Activated CD4-positive, CD25-positive, alpha-beta regulatory T cell treated with anti-CD3 and anti-CD28 coated beads, Interleukin-2, amount 50 U/mL, for 16 hours (primary cell): ENCODE measurements at regions not wholly inside any gene's neighbourhood (a gene's known extent, or its start where the extent isn't known, plus 50 kb on each side); places are given as distances from the start of the nearest gene placed in this dataset.
"Not testable (repeated sequence)": the region's sequence is repeated elsewhere in the genome, so short reads cannot be mapped to it uniquely, and the experiment has no call there.

Source experiments
- DNase-seq: peaks from one replicate; pipeline ENCODE4 v3.0.0-alpha.2; 2020; ENCODE audit warnings: low read depth, low spot score

DNA sequence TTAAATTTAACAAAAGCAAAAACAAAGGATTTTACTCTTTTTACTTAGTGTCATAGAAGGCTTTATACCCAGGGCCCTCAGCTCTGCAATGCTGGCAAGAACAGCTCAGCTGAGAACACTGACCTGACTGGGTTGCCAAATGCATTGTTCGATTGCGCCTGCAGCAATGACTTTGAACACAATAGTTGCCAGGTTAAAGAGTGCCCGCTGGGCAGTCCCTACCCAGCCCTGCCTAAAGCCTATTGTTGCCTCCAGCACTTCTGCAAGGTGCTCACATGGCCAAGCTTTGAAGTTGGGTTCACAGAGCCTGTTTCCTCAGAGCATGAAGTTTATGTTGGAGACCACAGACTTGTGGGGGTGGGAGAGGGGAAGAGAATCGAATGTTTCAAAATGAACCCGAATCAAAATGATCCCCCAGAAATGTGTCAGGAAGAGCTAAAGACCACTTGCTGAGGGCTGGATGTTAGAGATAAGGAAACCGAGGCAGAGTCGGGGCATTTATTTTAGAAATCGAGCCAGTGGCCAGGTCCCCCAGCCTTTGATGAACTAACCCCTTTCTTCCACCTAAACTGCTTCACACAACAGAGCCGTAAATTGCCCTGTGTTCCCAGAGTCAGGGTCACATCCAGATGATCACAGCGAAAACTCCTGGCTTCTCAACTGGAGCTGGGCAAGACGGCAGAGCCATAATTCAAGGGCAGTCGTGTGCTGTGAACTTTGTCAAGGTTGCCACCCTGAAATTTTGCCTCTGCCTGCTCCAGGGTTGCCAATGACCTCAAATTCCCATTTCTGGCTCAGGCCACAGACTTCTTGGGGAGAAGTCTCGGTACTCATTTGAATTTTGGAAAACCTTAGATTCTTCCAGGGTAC is 55.0 kb downstream of the FOXA2 start:
- no peak for DNase-seq

GRCh38 chr20:22526512-22527012 is 57.8 kb downstream of the FOXA2 start:
- no peak for DNase-seq

- DNase-seq: no peak
Observed at GRCh38 chr20:22525821-22526220, 58.6 kb downstream of the FOXA2 start.

DNA sequence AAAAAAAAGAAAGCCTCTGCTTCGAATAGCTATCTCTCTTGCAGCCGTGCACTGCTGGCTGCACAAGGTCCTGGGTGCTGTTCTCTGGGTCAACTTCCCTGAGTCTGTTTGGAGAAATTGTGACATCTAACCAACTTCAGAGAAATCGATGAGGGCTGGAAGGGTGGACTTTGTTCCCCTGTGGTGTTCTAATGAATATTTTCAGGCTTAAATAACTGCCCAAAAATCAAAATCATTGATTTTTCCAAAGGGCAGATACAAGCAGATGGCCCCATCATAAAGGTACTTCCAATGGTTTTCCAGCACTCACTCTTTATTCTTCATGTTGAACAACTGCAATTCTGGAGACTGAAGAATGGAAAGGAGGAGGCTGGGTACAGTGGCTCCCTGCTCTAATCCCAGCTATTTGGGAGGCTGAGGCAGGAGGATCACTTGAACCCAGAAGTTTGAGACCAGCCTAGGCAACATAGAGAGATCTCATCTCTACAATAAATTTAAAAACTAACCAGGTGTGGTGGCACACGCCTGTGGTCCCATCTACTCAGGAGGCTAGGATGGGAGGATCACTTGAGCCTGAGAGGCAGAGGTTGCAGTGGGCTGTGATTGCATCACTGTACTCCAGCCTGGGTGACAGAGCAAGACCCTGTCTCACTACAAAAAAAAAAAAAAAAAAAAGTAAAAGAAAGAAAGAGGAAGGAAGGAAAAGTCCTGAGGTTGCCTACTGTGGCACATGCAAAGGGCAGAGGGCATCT is 59.1 kb downstream of the FOXA2 start:
- no peak for DNase-seq

- no peak for DNase-seq
Observed at GRCh38 chr20:22524393-22525015, 59.9 kb downstream of the FOXA2 start.

DNA sequence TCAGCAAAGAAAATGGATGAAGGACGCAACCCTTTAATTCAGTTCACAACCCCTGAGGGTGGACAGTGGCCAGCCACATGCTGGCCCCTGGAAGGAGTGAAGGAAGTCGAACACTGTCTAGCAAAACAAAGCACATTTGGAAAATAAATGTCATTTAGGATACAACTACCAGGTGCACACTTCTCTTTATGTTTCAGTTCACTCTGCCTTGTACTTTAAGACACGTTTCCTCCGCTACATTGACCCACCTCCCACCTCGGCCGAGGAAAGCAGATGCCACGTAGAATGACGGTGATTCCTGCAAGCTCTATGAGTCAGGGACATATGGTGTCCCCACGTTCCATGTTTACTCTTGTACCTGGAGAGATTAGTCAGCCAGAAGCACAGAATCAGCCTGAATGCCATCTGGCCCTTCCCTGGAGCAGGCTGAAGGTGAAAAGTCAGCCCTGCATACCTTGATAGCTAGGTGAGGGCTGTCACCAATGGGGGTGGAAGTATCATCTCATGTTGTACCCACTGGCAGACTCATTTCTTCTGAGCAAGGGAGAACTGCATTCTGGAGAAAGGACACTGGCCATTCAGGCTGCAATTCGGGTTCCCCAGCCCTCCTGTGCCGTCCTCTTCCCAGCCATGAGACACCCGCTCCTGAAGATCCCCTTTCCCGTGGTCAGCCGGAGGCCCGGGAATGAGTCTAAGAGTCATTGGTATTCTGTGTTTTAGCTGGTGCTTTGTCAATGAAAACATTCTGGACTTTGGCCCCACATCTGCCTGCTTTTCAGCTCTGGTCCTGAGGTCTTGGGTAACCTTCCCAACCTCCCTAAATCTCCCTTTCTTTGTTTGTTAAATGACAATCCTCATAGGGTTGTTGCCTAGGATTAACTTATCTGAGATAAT is 60.6 kb downstream of the FOXA2 start:
- DNase-seq: no peak

DNA sequence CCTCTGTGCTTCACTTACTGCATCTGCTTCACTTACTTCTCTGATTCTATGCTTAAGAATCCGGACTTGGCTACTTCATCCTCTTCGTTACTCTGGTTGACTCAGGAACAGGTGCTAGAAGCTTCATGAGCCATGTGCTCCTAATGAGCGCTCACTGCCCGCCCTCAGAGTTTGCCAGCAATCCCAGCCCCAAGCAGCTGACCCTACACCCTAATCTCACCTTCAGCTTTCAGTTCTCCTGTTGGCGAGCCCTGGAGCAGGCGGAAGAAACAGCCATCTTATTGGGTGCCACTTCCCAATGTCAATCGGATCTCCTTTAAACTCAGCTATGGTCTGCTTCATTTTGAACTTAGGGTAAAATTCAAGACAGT is 61.3 kb downstream of the FOXA2 start:
- DNase-seq: no peak

- no peak for DNase-seq
Observed at GRCh38 chr20:22522701-22523100, 61.7 kb downstream of the FOXA2 start.

GRCh38 chr20:22521940-22522339 is 62.4 kb downstream of the FOXA2 start:
- not testable (repeated sequence) for DNase-seq

GRCh38 chr20:22520381-22520780 is 64.0 kb downstream of the FOXA2 start:
- no peak for DNase-seq

DNA sequence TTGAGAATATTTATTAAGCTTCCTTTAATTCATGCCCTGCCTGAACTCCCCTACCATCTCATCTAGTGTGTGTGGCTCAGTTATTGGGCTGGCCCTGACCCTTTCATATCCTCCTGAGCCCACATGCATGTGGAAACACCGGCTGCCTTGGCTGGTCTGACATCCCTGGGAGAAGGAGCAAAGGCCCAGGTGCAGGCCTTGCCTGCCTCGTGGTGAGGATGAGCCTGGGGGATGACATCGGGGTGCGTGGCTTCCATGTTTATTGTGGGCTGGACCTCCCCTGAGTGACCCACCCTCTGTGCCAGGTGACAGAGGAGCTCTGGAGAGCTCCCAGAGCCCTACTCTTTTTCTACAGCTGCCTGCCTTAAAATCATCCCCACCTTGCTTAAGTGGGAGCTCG is 69.1 kb downstream of the FOXA2 start:
- DNase-seq: no peak

DNA sequence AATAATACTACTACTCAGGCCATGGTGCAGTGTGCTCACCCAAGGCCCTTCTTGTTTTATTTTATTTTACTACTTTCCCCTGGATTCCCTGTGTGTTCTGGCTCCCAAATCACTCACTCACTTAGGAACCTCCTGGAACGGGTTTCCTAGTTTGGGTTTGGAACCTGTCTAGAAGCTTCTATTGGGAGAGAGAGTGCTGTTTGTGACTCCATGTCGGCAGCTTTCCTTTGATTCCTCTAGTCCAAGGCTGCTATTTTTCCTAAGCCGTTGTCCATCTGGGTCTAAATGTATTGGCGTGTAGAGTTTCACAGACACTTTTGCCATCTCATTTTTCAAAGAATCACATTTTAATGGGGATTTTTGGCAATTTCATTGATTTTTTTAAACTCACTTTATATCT is 70.8 kb downstream of the FOXA2 start:
- no peak for DNase-seq

GRCh38 chr20:22512911-22513489 is 71.4 kb downstream of the FOXA2 start:
- DNase-seq: no peak

DNA sequence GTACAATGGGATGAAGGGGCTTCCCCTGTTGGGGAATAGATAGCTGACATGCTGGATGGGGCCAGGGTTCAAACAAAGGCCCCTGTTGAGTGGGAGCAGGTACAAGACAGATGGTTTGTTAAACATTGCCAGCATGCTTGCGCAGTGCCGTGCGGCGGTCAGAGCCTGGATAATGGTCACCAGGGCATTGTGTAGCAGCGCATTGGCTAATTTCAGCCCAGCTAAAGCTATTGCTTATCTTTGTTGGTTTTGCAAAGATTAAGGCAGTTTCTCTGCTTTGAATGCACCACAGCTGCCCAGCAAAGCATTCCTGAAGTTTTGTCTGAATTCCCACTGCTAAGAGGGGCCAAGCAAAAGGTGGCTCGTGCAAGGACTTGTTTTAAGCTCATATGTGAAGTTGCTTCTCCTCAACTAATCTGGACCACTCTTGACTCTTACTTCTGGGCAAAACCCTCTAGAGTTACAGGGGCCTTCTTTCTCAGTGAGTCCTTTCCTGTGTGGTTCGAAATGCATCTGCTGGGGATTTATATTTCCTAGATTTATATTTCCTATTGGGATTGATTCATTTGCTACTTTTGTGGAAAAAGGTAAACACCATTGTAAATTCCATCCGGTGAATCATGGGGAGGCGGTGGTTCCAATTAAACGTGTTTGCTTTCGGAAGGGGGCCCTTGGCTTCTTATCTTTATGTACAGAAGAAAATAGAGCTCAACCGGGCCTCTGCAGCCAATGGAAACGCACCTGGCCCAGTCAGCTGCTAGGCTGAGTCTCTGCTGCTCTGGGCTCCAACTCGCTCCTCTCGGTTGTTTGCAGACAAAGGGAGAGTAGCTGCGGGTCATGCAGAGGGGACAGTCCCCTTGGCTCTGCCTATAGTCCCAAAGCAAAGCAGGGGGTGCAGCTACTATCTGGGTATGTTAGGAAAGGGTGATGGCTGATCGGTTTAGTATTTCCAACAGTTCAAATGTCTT is 72.1 kb downstream of the FOXA2 start:
- no peak for DNase-seq

DNA sequence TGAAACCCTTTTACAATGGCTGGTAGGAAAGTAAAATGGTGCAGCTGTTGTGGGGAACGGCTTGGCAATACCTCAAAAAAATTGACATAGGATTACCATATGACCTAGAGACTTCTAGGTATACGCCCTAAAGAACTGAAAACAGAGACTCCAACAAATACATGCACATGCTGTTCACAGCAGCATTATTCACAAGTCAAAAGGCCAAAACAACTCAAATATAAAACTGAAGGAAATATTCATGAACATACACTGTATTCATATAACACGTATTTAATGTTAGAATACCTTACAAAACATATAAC is 74.6 kb downstream of the FOXA2 start:
- no peak for DNase-seq

GRCh38 chr20:22509090-22509842 is 75.1 kb downstream of the FOXA2 start:
- no peak for DNase-seq

DNA sequence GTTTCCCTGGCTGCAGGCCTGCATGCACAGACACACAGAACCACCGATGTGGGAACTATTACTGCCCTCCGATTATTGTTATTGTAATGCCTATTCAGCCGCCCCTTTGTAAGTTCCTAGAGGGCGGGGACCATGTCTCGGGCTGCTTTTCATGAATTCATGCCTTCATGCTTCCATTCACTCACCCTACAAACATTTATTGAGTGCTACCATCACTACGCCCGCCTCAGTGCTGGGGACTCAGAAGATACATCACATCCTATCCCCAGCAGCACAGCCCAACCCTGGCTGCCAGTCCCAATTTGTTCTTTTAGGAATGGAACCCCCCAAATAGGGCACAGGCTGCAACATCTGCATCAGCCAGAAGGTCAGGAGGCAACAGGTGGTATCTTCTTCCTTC is 75.9 kb downstream of the FOXA2 start:
- DNase-seq: no peak

DNA sequence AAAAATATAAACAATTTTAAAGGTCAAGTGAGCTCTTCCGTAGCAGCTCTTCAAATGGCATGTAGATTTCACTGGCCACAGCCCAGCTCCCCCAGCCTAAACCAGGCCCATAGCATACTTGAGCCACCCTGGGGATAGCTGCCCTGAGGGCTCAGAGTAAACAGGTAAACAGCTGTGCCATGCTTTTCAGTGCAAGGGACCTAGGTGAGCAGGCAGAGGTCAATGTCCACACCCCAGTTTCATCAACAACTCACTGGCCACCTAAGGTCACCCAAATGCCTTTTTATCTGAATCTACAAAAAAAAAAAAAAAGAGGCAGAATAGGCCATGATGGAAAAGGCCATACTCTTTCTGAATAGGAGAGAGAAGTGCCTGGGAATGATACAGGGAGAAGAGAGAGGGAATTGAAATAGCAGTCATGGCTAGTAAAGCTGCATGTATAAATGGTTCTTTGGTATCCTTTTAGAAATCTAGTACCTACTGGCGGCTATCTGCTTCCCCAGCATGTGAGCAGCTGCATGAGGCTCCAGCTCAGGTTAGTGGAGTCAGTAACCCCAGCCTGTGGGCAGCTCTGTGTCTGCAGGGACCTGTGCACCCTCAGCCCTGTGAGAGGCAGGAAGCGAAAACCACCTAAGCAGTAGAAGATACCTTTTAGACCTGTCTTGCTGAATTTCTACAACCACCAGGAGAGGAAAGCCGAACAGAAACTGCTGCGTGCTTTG is 77.0 kb downstream of the FOXA2 start:
- no peak for DNase-seq

GRCh38 chr20:22506827-22507226 is 77.5 kb downstream of the FOXA2 start:
- DNase-seq: no peak
